SW 1271 (cell line): ENCODE measurements at regions not wholly inside any gene's neighbourhood (a gene's known extent, or its start where the extent isn't known, plus 50 kb on each side); places are given as distances from the start of the nearest gene placed in this dataset.

Experiments
- DNase-seq, 2 experiments: peaks; one replicate each; lab custom pipeline; 2025; lab: John Stamatoyannopoulos, UW

- DNase-seq, result no peak
Observed at GRCh38 chr14:104514156-104514848, 65.3 kb upstream of the C14orf180 start.

- DNase-seq, result no peak
Observed at GRCh38 chr14:104515059-104515810, 64.3 kb upstream of the C14orf180 start.

GRCh38 chr14:104515811-104516780, 63.5 kb upstream of the C14orf180 start:
- no peak for DNase-seq

- no peak for DNase-seq
Observed at GRCh38 chr14:104516906-104517305, 62.7 kb upstream of the C14orf180 start.

GRCh38 chr14:104517426-104517825, 62.1 kb upstream of the C14orf180 start:
- DNase-seq, result no peak

GRCh38 chr14:104517867-104518266, 61.7 kb upstream of the C14orf180 start:
- DNase-seq, result no peak

- no peak for DNase-seq
Observed at GRCh38 chr14:104518659-104519350, 60.8 kb upstream of the C14orf180 start.

GRCh38 chr14:104519721-104520120, 59.8 kb upstream of the C14orf180 start:
- DNase-seq, result no peak

GRCh38 chr14:104520620-104521410, 58.7 kb upstream of the C14orf180 start:
- no peak for DNase-seq

GRCh38 chr14:104521816-104522745, 57.5 kb upstream of the C14orf180 start:
- DNase-seq, result no peak

GRCh38 chr14:104522926-104523545, 56.5 kb upstream of the C14orf180 start:
- DNase-seq, result no peak

GRCh38 chr14:104523546-104523935, 56.0 kb upstream of the C14orf180 start:
- no peak for DNase-seq

GRCh38 chr14:104524726-104525125, 54.8 kb upstream of the C14orf180 start:
- DNase-seq, result no peak

GRCh38 chr14:104526723-104527645, 52.6 kb upstream of the C14orf180 start:
- DNase-seq, result no peak

GRCh38 chr14:104527857-104528459, 51.6 kb upstream of the C14orf180 start:
- DNase-seq, result no peak

- DNase-seq, result no peak
Observed at GRCh38 chr14:104528496-104528895, 51.1 kb upstream of the C14orf180 start.
